ENCODE measurements at regions not wholly inside any gene's neighbourhood (a gene's known extent, or its start where the extent isn't known, plus 50 kb on each side); places are given as distances from the start of the nearest gene placed in this dataset.

DNA sequence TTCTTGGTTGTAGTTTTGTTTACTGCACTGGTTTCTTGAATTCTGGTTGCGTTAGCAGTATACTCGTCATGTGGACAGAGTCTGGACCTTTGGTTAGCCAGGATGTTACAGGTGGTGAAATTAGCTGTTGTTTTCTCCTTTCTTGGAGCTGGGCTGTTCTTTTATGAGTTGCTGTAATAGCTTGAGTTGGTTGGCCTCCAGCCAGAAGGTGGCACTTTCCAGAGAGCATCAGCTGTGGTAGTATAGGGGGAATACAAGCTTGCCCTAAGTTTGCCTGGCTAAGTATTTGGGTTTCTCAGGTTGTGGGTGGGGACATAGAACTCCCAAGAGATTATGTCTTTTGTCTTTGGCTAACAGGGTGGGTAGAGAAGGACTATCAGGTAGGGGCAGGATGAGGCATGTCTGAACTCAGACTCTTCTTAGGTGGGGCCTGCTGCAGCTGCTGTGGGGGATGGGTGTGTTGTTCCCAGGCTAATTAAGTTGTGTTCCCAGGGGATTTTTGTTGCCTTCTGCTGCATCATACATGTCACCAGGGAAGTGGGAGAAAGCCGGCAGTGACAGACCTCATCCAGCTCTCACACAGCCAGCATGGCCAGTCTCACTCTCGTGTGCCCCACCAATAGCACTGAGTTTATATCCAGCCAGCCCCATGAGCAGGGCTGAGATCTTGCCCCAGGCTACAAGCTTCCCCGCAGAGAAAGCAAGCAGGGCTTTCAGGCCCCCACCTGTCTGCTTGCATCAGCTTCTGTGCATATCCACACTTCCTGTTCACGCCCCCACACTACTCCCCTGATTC lies 246.7 kb upstream of the TPK1 start:
- Mint-ChIP-seq H3K4me1 (peaks cover 2% of the 10 kb centered on the region), H3K27me3 (peaks cover 19% of the 10 kb centered on the region), H3K36me3 (no peaks in the 10 kb centered on the region)

DNA sequence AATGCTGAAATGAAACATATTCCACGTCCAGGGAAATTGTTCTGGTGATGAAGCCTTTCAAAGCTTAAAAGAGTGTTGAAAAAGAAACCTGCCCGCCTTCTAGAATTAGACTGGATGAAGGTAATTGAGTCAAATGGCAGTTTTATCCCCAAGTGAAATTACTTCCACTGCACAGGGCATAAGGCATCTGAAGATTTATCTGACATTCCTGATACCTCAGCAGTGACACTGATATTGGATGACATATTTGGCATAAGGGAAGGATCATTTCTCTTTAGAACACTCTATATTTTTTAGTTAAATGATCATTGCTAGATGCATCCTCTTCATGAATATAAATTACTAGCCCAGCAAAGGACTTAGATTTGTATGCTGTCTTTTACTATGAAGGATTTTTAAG lies 229.6 kb upstream of the TPK1 start:
- no peaks in the 10 kb centered on the region for H3K9me3 Mint-ChIP-seq
- no peak overlapping the region for H3K27ac Mint-ChIP-seq
- H3K27me3 Mint-ChIP-seq = no peaks in the 10 kb centered on the region
- no peak overlapping the region for H3K4me3 Mint-ChIP-seq
- no peaks in the 10 kb centered on the region for H3K36me3 Mint-ChIP-seq
- DNase-seq = no peak
- no peaks in the 10 kb centered on the region for H3K4me1 Mint-ChIP-seq

More for the DNA sequence above, 246.7 kb upstream of the TPK1 start:
- no peak overlapping the region for H3K4me3 Mint-ChIP-seq
- no peak overlapping the region for H3K27ac Mint-ChIP-seq
- no peaks in the 10 kb centered on the region for H3K9me3 Mint-ChIP-seq
- DNase-seq = no peak

DNA sequence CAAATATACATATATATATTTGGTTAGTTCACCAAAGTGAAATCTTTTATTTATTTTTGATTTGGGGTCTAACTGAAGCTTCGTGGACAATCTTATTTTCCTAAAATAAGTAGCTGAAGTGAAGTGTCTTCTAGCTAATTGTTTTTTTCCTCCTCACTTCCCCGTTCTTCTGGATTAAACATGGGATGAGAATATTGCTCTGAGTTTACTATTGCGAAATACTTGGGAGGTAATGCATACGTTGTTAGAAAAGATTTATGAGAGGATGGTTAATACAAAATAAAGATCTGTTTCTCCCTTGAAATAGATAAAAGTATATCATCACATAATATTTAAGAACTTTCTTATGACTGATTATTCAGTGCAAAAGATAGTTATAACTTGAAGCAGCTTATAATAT lies 228.3 kb upstream of the TPK1 start:
- H3K27me3 Mint-ChIP-seq = no peaks in the 10 kb centered on the region
- no peak for DNase-seq
- no peak overlapping the region for H3K4me3 Mint-ChIP-seq
- no peak overlapping the region for H3K27ac Mint-ChIP-seq
- no peaks in the 10 kb centered on the region for H3K36me3 Mint-ChIP-seq
- peaks cover under 1% of the 10 kb centered on the region for H3K4me1 Mint-ChIP-seq
- H3K9me3 Mint-ChIP-seq = no peaks in the 10 kb centered on the region

DNA sequence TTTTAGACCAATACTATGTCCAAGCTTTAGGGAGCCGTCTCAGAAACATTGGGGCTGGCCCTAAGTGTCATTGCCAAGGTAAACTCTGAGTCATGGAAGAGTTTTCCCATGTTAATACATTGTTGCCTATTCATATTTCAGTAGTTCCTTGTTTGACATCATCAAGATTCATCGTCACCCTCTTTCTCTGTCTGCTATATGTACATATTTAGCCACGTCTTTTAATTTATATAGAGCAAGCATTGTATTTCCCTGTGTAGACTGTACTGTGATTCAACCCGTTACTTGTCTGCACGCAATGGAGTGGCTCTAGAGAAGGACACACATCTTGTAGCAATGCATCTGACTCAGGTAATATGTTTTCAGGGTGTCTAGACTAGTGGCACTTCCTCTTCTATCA lies 217.9 kb upstream of the TPK1 start:
- Mint-ChIP-seq H3K4me1 (no peaks in the 10 kb centered on the region), H3K36me3 (no peaks in the 10 kb centered on the region), H3K4me3 (no peak overlapping the region), H3K27ac (no peak overlapping the region), H3K27me3 (no peaks in the 10 kb centered on the region), H3K9me3 (peaks cover 3% of the 10 kb centered on the region)
- DNase-seq = no peak

DNA sequence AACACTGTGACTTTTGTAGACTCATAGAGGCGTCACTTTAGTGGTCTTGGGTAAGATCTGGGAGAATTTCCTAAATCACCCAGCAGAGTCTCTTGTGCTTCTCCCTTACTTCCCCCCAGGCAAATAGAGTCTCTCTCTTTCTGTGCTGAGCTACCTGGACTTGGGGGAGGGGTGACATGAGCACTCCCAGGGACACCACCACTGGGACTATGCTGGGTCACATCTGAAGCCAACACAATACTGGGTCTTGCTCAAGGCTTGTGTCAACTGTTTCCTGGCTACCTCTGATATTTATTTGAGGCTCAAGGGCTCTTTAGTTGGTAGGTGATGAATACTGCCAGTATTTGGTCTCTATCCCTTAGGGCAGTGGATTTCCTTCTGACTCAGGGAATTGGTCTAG lies 214.6 kb upstream of the TPK1 start:
- Mint-ChIP-seq H3K27me3 (no peaks in the 10 kb centered on the region), H3K36me3 (no peaks in the 10 kb centered on the region), H3K4me3 (no peak overlapping the region), H3K27ac (no peak overlapping the region), H3K9me3 (peaks cover 3% of the 10 kb centered on the region), H3K4me1 (no peaks in the 10 kb centered on the region)
- DNase-seq = no peak

DNA sequence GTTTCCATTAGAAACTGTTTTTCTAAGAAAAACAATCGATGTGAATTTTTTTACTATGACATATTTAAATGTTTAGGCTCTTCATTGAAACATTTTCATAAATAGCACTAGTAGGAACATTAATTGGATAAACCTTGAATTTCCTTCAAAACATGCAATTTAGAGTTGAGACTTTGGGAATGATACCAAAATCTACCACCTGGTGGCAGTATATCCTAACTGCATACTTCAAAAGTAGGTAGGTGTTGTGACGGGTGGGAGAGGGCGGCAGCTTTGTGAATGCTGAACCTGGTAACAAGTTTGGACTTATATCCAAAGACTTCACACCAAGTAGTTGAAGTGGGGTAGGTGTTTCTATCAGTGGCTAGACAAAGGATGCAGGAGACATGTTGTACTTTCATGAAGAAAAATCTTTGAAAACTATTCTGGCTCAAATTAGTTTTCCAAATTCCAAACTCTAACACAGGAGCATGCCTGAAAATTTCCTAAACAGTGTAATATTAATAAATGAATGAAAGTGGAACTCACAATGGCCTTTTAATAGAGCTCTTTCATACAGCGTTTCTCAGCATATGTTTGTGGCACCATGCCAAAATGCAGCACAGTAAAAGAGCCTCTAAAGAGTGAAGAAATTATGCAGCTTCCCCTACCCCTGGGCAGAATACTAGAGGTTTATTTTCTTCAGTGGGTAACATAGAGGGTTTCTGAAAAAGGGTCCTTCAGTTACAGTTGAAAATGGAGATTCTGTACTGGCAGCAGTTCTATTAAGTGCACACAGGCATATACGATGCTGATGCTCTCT lies 201.0 kb upstream of the TPK1 start:
- Mint-ChIP-seq H3K36me3 (no peaks in the 10 kb centered on the region), H3K4me3 (no peak overlapping the region), H3K4me1 (peaks cover 2% of the 10 kb centered on the region), H3K27me3 (peaks cover 3% of the 10 kb centered on the region), H3K9me3 (peaks cover 3% of the 10 kb centered on the region), H3K27ac (no peak overlapping the region)
- peak; percentile 2 for DNase-seq

DNA sequence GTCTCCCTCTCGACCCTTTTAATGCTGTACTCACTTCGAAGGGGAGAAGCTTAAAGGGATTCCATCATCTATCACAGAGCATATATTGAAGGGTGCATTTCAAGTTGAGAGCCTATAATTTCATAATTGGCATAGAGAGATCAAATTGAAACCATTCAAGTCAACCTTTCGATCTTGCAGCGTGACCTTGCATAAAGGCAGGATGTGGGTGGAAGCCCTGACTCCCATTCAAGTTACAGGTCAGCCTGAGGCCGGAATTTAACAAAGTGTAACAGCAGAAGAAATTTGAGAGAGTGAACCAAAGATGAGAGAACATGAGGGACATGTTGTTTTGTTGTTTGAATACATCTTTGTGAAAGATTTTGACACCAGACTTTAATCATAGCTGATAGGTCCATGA lies 195.3 kb upstream of the TPK1 start:
- no peak overlapping the region for H3K27ac Mint-ChIP-seq
- H3K9me3 Mint-ChIP-seq = peaks cover 3% of the 10 kb centered on the region
- no peaks in the 10 kb centered on the region for H3K27me3 Mint-ChIP-seq
- no peaks in the 10 kb centered on the region for H3K36me3 Mint-ChIP-seq
- no peaks in the 10 kb centered on the region for H3K4me1 Mint-ChIP-seq
- no peak overlapping the region for H3K4me3 Mint-ChIP-seq
- no peak for DNase-seq

DNA sequence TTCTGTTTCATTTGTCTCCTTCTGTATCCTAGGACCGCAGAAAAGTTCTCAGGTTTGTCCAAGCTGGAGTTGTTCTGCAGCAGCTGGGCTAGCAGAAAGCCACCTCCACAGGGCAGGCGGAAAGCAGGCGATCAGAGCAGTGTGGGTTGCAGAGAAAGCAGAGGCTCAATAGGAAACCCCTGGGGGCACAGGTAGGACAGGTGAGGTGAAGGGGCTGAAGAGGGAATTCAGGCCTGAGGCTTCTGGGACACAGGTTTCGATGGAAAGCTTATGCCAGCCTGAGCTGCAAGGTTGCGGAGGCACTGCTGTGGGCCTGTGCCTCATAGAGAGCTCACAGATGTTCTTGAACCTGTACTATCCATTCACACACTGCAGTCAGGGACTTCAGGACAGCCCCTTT lies 194.9 kb upstream of the TPK1 start:
- no peak for DNase-seq
- Mint-ChIP-seq H3K9me3 (peaks cover 3% of the 10 kb centered on the region), H3K36me3 (no peaks in the 10 kb centered on the region), H3K27me3 (no peaks in the 10 kb centered on the region), H3K4me1 (no peaks in the 10 kb centered on the region), H3K27ac (no peak overlapping the region), H3K4me3 (no peak overlapping the region)

DNA sequence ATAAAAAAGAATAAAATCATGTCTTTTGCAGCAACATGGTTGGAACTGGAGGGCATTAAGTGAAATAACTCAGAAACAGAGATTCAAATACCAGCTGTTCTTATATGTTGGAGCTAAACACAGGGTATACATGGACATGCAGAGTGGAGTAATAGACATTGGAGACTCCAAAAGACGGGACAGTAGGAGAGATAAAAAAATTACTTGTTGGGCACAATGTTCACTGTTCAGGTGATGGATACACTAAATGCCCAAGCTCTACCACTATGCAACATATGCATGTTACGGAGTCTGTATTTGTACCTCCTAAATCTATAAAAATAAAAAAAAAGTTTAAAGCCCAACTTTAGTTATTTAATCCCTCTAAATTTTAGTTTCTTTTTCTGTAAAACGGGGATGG lies 184.6 kb upstream of the TPK1 start:
- no peaks in the 10 kb centered on the region for H3K27me3 Mint-ChIP-seq
- no peaks in the 10 kb centered on the region for H3K36me3 Mint-ChIP-seq
- no peaks in the 10 kb centered on the region for H3K4me1 Mint-ChIP-seq
- no peak overlapping the region for H3K27ac Mint-ChIP-seq
- H3K4me3 Mint-ChIP-seq = no peak overlapping the region
- DNase-seq = no peak
- H3K9me3 Mint-ChIP-seq = no peaks in the 10 kb centered on the region

DNA sequence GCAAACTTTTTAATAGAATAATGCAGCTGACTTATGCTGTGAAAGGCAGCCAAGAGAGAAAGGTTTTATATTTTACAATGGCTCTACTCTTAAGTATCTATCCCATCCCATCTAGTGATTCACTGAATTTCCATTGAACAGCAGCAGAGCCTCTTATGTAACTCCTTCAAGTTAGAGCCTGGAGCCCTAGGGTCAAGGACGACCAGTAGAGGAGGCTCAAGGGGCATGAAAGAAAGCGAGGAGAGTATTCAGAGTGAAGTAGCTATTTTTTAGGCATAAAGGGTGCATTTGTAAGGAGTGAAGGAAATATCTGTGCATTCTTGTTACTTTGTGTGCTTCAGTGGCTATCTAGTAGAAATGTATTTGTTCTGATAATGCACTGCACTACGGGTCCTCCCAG lies 180.2 kb upstream of the TPK1 start:
- no peak for DNase-seq
- Mint-ChIP-seq H3K27me3 (no peaks in the 10 kb centered on the region), H3K27ac (no peak overlapping the region), H3K36me3 (no peaks in the 10 kb centered on the region), H3K9me3 (no peaks in the 10 kb centered on the region), H3K4me3 (no peak overlapping the region), H3K4me1 (peaks cover 3% of the 10 kb centered on the region)

DNA sequence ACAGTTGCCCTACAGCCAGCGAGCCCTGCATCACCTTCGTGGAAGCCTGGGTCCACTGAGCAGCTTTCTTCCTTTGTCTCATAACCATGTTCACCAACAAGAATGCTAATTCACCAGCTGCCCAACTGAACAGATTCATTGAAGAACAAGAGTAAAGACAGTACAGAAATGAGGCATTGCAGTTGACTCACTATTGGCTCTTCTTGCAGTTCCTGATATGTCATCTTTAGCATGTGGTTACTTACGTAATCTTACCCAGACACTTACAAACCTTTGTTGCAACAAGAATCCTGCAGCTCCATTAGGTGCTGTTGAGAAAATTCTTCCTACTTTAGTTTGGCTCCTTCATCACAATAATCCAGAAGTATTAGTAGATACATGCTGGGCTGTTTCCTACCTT lies 174.0 kb upstream of the TPK1 start:
- H3K27me3 Mint-ChIP-seq = peaks cover 2% of the 10 kb centered on the region
- no peak overlapping the region for H3K4me3 Mint-ChIP-seq
- H3K9me3 Mint-ChIP-seq = no peaks in the 10 kb centered on the region
- H3K27ac Mint-ChIP-seq = no peak overlapping the region
- no peak for DNase-seq
- H3K36me3 Mint-ChIP-seq = no peaks in the 10 kb centered on the region
- H3K4me1 Mint-ChIP-seq = peaks cover 3% of the 10 kb centered on the region

DNA sequence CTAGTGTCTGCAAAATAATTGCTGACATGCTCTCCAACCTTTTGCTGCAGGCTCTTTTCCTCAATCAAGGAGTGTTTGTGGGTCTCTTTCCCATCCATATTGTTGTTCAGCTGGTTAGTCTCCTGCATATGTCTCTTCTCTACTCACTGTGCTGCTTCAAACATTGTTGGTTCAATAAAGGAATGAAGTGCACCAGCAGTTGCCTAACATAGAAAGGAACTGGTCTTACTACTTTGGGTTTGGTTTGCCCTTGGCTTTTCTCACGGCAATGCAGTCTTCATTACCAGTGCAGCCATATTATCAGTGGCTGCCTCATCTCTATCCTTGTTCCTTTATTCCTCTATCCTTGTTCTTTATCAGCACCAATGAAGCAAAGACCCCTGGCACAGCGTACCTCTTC lies 169.7 kb upstream of the TPK1 start:
- peaks cover 3% of the 10 kb centered on the region for H3K27me3 Mint-ChIP-seq
- peaks cover 8% of the 10 kb centered on the region for H3K9me3 Mint-ChIP-seq
- no peak overlapping the region for H3K4me3 Mint-ChIP-seq
- no peaks in the 10 kb centered on the region for H3K4me1 Mint-ChIP-seq
- H3K36me3 Mint-ChIP-seq = peaks cover 2% of the 10 kb centered on the region
- DNase-seq = no peak
- H3K27ac Mint-ChIP-seq = no peak overlapping the region

DNA sequence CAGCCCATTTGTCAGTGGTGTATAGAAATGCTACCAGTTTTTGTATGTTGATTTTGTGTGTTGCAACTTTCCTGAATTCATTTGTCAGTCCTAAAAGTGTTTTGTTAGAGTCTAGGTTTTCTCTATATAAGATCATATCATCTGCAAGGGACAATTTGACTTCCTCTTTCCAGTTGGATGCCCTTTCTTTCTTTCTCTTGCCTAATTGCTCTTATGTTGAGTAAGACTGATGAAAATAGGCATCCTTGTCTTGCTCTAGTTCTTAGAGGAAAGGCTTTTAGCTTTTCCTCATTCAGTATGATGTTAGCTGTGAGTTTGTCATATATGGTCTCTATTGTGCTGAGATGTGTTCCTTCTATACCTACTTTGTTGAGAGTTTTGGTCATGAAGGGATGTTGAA lies 161.7 kb upstream of the TPK1 start:
- no peak for DNase-seq
- Mint-ChIP-seq H3K4me3 (no peak overlapping the region), H3K27me3 (no peaks in the 10 kb centered on the region), H3K9me3 (peaks cover 28% of the 10 kb centered on the region), H3K4me1 (peaks cover 7% of the 10 kb centered on the region), H3K27ac (no peak overlapping the region), H3K36me3 (peaks cover 4% of the 10 kb centered on the region)

DNA sequence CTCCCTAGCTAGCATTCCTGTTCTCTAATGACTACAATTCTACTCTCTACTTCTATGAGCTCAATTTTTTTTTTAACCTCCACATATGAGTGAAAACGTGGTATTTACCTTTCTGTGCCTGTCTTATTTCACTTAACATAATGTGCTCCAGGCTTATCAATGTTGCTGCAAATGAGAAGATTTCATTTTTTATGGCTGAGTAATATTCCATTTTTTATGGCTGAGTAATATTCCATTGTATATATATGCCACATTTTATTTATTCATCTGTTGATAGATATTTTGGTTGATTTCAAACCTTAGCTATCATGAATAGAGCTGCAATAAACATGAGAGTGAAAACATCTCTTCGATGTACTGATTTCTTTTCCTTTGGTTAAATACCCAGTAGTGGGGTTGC lies 159.6 kb upstream of the TPK1 start:
- H3K27me3 Mint-ChIP-seq = no peaks in the 10 kb centered on the region
- H3K4me1 Mint-ChIP-seq = peaks cover 7% of the 10 kb centered on the region
- peaks cover 2% of the 10 kb centered on the region for H3K36me3 Mint-ChIP-seq
- DNase-seq = no peak
- H3K4me3 Mint-ChIP-seq = no peak overlapping the region
- H3K27ac Mint-ChIP-seq = no peak overlapping the region
- H3K9me3 Mint-ChIP-seq = peaks cover 24% of the 10 kb centered on the region

DNA sequence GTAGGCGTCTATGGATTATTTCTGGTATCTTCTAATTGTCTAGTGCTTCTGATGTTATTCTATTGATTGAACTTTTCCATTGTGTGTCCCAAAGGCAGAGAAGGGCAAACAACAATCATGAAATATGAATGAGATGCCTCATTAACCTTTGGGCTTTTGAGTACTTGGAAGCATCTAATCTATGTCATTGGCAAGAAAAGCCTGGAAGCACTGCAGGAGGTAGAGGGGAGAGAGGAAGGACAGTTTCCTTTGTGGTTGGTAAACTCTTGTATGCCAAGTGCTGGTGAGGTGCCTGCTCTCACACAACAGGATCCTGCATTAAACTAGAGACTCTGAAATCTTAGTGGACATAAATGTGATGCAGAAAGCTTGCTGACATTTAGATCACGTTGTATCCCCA lies 155.2 kb upstream of the TPK1 start:
- H3K27me3 Mint-ChIP-seq = no peaks in the 10 kb centered on the region
- H3K4me3 Mint-ChIP-seq = no peak overlapping the region
- peaks cover 8% of the 10 kb centered on the region for H3K9me3 Mint-ChIP-seq
- H3K36me3 Mint-ChIP-seq = no peaks in the 10 kb centered on the region
- no peak overlapping the region for H3K27ac Mint-ChIP-seq
- H3K4me1 Mint-ChIP-seq = peaks cover 7% of the 10 kb centered on the region
- no peak for DNase-seq

DNA sequence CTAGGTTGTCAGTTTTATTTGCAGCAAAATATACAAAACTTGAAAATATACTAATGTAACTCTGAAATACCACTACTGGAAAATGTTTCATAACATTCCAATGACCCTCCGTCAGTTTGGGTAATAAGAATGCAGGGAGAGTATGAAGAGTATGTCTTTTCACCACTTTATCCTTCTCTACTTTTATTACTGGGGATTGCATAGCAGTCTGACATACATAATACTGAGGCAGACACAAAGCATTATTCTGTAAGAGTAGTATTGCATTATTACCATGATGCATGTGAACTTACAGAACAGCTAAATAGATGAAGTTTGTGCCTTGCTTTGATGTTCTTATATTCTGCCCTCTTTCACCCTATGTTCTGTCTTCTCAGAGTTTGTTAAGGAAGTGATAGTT lies 151.8 kb upstream of the TPK1 start:
- DNase-seq = no peak
- Mint-ChIP-seq H3K9me3 (no peaks in the 10 kb centered on the region), H3K27ac (no peak overlapping the region), H3K4me3 (no peak overlapping the region), H3K4me1 (no peaks in the 10 kb centered on the region), H3K36me3 (no peaks in the 10 kb centered on the region), H3K27me3 (no peaks in the 10 kb centered on the region)

Measured in activated naive CD8-positive, alpha-beta T cell treated with anti-CD3 and anti-CD28 coated beads for 36 hours (primary cell).